A172 (cell line): ENCODE measurements at regions not wholly inside any gene's neighbourhood (a gene's known extent, or its start where the extent isn't known, plus 50 kb on each side); places are given as distances from the start of the nearest gene placed in this dataset.
"Not testable (repeated sequence)": the region's sequence is repeated elsewhere in the genome, so short reads cannot be mapped to it uniquely, and the experiment has no call there.

Experiments used
- DNase-seq: peaks from one replicate; pipeline ENCODE4 v3.0.0-alpha.2; 2015; ENCODE audit warnings: low spot score

GRCh38 chr20:19114410-19114809 is 98.0 kb upstream of the SLC24A3 start:
- no peak for DNase-seq

GRCh38 chr20:19115581-19115980 is 96.9 kb upstream of the SLC24A3 start:
- DNase-seq, result no peak

- no peak for DNase-seq
Observed at GRCh38 chr20:19120011-19120410, 92.4 kb upstream of the SLC24A3 start.

DNA sequence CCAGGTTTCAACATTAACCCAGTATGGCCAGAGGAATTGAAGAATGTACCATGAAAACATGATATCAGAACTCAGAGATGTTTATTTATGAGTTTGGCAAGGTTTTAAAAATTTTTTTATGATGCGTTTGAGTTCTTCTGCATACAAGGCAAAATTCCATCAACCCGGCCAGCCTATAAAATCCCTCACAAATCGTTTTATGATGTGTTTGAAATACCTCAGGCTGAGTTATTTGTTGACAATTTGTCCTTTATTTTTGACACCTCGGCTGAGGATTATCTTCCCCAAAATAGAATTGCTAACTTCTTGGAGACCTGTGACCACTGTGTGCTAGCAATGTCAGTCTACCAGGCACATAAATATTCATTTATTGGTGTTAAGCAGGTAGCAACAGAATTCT is 91.9 kb upstream of the SLC24A3 start:
- no peak for DNase-seq

DNA sequence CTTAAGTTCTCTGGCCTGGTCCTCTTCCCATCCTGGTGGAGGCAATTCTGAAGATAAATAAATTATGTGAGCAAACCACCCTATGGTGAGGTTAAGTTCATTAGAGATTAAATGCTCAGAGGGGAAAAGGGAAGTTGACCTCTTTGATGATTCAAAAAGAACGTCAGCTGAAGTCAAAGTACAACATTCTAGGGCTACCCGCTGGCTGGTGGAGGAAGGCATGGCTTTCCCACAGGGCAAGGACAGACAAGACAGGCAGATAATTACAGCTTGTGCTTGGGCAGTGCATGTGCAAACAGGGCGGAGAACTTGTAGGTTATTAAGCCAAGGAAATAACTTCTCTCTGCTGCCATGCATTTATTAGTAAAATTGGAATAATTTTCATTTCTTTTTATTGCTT is 91.0 kb upstream of the SLC24A3 start:
- no peak for DNase-seq

DNA sequence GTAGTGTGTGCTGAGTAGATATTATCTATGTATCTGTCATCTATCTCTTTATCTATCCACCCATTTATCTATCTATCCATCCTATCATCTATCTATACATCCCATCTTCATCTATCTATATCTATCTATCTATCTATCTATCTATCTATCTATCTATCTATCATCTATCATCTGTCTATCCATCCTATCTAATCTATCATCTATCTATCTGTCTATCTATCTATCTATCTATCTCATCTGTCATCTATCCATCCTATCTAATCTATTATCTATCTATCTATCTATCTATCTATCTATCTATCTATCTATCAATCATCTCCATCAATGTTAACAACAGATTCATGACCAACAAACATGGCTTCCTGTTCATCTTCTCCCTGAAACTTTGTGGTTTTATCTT is 90.5 kb upstream of the SLC24A3 start:
- DNase-seq, result no peak

DNA sequence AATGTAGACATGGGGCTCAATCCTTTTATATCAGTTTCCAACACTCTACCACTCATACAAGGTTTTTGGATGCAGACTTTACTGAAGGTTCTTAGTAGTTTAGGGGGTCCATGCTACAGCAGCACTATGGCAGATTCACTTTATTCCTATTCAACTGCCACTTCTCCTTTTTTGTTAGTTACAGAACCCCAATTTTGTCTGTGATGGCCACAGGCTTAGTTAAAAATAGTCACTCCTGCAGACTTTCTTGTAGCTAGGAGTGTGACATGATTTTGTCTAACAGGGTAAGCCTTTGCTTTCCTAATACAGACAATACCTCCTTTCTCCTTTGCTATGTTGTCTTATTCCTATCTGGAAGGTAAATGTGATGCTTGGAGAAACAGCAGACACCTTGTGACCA is 90.0 kb upstream of the SLC24A3 start:
- DNase-seq, result no peak

- DNase-seq, result no peak
Observed at GRCh38 chr20:19125508-19125907, 86.9 kb upstream of the SLC24A3 start.

DNA sequence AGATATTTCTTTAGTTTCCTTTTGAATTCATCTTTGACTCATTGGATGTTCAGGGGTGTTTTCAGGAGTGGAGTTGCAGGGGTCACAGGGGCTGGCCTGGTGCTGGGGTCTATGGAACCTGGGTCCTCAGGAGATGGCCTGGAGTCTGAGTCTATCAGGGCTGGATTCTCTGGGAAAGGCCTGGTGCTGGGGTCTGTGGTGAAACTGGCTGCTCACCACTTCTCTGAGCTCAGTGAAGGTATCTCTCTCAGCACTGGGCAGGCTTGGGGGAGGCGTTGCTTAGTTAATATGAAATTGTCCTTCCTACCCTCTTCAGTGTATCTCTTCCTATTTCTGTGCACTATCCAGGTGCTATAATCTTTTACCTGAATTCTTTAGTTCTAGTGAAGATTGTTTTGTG is 83.1 kb upstream of the SLC24A3 start:
- no peak for DNase-seq

- DNase-seq, result no peak
Observed at GRCh38 chr20:19129976-19130612, 82.3 kb upstream of the SLC24A3 start.

- no peak for DNase-seq
Observed at GRCh38 chr20:19130613-19130984, 81.8 kb upstream of the SLC24A3 start.

DNA sequence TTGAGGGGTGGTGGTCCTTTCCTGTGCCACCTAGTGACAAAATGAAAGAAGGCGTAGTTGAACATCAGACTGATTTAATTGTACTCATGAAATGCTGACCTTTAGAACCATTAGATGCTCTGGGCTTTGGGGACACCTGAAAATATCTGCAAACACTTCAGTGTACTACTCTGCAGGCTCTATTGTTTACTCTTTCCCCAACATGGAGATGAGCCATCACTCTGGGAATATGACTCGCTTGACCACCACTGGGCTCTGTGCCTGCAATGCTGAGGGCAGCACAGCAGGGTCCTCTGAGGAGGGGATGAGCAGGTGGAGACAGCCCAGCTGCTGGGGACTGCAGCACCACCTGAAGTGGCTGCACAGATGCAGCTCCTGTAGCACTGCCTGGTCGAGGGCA is 74.8 kb upstream of the SLC24A3 start:
- no peak for DNase-seq

- DNase-seq, result no peak
Observed at GRCh38 chr20:19138758-19139157, 73.7 kb upstream of the SLC24A3 start.

DNA sequence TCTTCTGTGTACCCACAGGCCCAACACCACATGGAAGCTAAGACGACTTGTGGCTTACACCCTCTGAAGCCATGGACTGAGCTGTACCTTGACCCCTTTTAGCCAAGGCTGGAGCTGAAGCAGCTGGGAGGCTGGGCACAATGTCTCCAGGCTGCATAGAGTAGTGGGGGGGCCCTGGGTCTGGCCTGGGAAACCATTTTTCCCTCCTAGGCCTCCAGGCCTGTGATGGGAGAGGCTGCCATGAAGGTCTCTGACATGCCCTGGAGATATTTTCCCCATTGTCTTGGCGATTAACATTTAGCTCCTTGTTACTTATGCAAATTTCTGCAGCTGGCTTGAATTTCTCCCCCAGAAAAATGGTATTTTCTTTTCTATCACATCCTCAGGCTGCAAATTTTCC is 72.9 kb upstream of the SLC24A3 start:
- DNase-seq, result not testable (repeated sequence)

GRCh38 chr20:19141998-19142397 is 70.4 kb upstream of the SLC24A3 start:
- DNase-seq, result no peak

DNA sequence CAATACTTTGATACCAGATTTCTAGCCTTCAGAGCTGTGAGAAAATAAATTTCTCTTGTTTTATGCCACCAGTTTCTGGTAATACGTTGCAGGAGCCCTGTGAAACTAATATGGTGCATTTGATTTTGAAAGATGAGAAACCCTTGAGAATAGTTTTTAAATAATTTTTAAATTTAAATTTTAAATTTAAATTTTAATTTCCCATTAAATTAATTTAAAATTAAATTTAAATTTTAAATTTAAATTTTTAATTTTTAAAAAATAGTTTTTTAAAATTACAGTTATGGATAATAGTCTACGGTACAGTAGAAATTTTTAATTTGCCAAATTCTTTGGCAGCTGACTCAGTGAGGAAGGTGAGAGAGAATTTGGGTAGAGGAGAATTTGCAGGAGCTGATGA is 68.6 kb upstream of the SLC24A3 start:
- DNase-seq, result no peak

DNA sequence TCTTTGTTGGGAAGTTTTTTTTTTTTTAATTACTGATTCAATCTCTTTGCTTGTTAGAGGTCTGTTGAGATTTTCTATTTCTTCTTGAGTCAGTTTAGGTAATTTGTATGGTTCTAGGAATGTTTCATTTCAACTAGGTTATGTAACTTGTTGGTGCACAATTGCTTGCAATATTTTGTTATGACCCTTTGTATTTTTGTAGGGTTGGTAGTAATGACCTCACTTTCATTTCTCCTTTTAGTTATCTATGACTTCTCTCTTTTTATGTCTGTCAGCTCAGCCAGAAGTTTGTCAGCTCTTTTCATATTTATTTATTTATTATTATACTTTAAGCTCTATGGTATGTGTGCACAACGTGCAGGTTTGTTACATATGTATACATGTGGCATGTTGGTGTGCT is 51.1 kb upstream of the SLC24A3 start:
- DNase-seq, result no peak
